COR-L47 (cell line): ENCODE measurements at regions not wholly inside any gene's neighbourhood (a gene's known extent, or its start where the extent isn't known, plus 50 kb on each side); places are given as distances from the start of the nearest gene placed in this dataset.

Experiments
- DNase-seq: peaks from one replicate; lab custom pipeline; 2025; lab: John Stamatoyannopoulos, UW

GRCh38 chr2:23200068-23200786, 184.8 kb upstream of the KLHL29 start:
- no peak for DNase-seq

GRCh38 chr2:23200787-23201114, 184.2 kb upstream of the KLHL29 start:
- DNase-seq, result no peak

DNA sequence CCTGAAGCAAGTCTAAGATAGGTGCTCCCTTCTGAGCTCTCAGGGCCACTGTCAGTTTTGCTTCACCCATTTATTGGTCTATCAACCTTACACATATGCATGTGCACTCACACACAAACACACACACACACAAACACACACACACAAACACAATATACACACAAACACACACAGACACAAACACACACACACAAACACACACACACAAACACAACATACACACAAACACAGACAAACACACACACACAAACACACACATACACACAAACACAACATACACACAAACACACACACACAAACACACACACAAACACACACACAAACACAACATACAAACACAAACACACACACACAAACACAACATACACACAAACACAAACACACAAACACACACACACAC, 181.6 kb upstream of the KLHL29 start:
- no peak for DNase-seq

GRCh38 chr2:23204685-23205242, 180.2 kb upstream of the KLHL29 start:
- DNase-seq, result no peak

DNA sequence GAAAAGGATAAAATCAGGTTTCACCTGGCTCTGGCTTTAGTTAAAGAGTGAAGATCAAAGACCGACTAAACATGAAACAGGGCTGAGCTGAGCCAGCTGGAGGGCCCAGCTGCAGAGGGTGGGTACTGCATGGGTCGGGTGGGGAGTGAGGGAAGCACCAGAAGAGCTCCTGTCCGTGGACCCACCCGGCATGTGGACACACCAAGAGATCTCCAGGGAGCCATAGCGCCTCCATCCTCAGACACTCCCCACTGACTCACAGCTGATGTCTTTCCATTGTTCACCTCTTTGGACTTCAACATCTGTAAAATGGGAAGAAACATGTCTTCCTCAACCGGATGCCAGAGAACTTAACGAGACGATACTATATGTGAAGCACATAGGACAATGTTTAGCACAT, 178.3 kb upstream of the KLHL29 start:
- DNase-seq, result no peak

DNA sequence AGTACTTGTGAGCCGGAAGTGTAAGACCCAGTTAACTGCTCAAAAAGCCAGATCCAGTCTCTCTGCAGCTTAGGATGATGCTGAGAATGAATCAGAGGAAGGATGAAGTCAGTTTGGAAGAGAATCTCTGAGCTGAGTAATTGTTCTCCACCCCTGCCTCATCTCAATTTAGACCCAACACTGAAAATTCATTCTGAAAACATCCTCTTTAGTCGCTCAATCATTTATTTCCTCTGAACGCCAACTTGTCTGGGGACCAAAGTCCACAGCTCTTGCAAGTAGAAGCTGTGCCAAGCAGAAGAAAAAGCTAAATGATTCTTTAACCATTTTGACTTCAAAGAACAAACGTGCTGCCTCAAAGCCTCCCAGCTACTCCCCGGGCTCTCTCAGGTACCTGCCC, 177.1 kb upstream of the KLHL29 start:
- DNase-seq, result no peak

GRCh38 chr2:23208339-23208738, 176.6 kb upstream of the KLHL29 start:
- DNase-seq, result no peak

GRCh38 chr2:23209059-23209458, 175.9 kb upstream of the KLHL29 start:
- DNase-seq, result no peak

- DNase-seq, result no peak
Measured at GRCh38 chr2:23211987-23212583, 172.9 kb upstream of the KLHL29 start.

GRCh38 chr2:23213196-23213595, 171.8 kb upstream of the KLHL29 start:
- no peak for DNase-seq

DNA sequence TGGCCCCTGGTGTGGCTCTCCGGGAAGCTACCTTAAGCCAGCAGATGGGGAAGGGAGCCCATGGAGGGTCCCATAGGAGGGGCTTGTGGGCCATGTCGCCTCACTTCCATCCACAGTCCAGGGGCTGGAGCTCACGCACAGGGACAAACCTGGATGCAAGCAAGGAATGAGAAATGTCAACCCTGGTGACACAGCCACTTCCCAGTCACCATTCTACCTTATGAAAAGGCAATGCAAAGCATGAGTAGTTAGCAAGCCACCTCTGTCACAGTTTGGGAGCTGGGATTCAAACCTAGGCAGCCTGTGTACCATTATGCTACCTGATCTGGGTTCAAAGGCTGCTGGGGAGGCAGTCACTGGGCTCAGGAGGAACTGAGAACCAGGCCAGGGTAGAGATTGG, 170.0 kb upstream of the KLHL29 start:
- DNase-seq, result no peak

GRCh38 chr2:23219666-23220065, 165.3 kb upstream of the KLHL29 start:
- DNase-seq, result no peak

DNA sequence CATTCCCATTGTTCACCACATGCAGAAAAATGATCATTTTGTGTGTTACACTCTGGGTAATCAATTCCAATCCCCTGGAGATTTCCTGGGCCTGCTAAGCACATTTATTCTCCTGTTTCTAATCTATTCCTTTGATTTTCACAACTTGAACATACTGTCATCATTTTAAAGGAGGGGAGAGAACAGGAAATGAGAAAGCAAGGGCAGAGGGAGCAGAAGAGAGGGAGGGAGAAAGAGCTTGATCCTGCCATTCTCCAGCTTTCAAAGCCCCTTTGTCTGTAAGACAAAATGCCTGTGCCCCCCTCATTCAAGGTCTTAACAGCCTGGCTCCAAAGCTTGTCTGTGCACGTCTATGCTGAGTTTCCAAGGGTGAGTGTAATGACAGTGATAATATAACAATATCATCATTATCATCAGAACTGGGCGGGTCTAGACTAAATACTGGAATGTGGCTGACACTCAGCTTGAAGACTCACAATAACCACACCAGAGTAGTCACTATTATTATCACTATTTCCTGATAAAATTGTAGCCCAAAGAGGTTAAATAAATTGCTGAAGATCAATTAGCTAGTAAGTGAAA, 164.4 kb upstream of the KLHL29 start:
- DNase-seq, result peak; percentile 22

GRCh38 chr2:23221236-23221635, 163.7 kb upstream of the KLHL29 start:
- DNase-seq, result no peak

GRCh38 chr2:23221901-23222300, 163.1 kb upstream of the KLHL29 start:
- no peak for DNase-seq

DNA sequence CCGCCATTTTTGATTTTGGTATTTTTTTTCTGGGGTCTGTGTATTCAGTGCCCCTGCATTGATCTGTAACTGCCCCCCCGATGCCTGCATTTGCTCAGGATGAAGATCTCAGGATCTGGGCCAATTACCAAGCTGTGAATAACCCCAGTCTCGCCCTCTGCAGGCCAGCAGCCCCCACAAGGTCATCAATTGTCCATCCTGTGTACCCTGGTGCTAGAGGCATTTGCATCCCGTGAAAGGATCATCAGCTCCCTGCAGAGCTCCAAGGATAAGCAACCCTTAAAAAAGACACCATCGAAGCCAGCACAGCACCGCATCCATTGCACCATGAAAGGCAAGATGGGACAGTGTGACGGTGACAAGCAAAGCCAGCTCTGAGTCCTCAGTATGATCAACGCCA, 154.1 kb upstream of the KLHL29 start:
- DNase-seq, result no peak

DNA sequence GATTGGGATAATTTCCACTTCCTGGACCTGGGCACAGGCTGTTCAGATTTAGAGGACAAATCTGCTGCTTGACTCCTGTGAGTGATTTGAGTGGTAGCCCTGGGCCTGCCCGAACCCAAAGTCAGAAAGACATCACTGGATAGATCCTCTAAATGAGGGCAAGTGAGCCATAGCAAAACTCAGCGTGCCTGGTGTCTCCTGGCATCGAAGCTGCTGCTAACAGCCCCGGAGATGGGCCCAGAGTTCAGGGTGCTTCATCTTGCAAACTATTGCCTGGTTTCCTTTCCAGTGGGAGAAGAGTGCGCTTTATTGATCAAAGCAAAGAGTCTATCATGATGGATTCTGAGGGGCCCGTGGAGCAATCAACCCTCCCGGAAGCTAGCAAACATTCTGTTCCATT, 153.1 kb upstream of the KLHL29 start:
- DNase-seq, result no peak

GRCh38 chr2:23235292-23235691, 149.7 kb upstream of the KLHL29 start:
- DNase-seq, result no peak

- no peak for DNase-seq
Measured at GRCh38 chr2:23235736-23236135, 149.2 kb upstream of the KLHL29 start.

- DNase-seq, result no peak
Measured at GRCh38 chr2:23237147-23237546, 147.8 kb upstream of the KLHL29 start.

DNA sequence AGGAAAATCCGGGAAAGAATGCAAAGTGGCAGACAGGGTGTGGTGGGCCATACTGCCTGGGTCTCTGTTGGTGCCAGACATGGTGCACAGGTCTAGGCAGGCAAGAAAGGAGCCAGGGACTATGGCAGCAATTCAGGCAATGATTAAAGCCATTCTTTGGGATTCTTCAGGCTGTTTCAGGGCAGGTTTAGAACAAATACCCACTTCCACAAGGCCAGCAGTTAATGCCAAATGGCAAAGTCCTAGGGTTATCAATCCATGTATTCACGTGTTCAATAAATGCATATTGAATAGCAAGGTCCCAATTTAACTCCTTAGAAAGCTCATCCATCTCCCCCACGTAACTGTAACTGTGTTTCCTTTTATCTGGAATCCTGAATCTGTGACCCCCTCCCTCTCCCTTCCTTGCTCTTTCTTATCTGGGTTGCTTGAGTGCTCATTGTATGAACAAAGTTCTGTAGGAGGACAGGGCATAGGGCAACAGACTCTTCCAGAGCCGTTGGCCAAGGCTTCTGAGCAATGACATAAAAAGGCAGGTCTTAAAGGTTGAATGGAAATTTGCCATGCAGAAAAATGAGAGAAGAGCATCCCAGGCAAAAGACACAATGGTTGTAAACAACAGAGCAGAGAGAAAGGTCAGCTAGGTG, 146.8 kb upstream of the KLHL29 start:
- no peak for DNase-seq

GRCh38 chr2:23239374-23239773, 145.6 kb upstream of the KLHL29 start:
- no peak for DNase-seq

- DNase-seq, result peak; percentile 26
Measured at GRCh38 chr2:23241121-23241520, 143.9 kb upstream of the KLHL29 start.
